ENCODE measurements at regions not wholly inside any gene's neighbourhood (a gene's known extent, or its start where the extent isn't known, plus 50 kb on each side); places are given as distances from the start of the nearest gene placed in this dataset.
A peak's percentile ranks its signal among the peaks of the same experiment; 100 is the strongest.

DNA sequence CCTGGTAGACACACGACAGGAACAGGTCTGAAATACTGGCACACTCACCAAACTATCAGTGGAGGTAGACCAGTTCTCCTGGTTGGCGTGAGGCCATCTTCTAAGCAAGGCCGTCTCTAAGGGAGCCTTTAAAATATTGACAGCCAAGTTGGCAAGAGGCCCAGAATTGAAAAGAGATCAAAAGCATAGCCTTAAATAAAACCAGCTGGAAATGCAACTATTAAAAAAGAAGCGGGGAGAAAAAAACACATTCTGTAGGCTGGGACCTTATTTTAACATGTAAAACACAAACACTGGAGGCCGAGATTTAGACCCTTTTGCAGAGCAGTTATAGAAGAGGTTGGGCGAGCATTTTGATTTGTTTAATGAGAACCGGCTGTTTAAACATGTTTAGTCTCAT lies 233.0 kb upstream of the CLNK start:
- WGBS, result 92% methylated on average over 7 of the region's 7 CpGs
- no peaks in the 10 kb centered on the region for H3K27me3 ChIP-seq (ENCODE audit: control insufficient read depth in 2 of 2, insufficient read depth in 1 of 2, low read length in 1 of 2)
- H3K27ac ChIP-seq (ENCODE audit: low read depth in 1 of 2, low read length in 1 of 2), result no peak overlapping the region
- H3K4me3 ChIP-seq (ENCODE audit: low read length in 2 of 2), result no peak overlapping the region
- H3K4me1 ChIP-seq (ENCODE audit: control insufficient read depth in 2 of 2, insufficient read depth in 2 of 2, low read length in 2 of 2), result peaks cover 0 to 2% of the 10 kb centered on the region in 2 donors
- no peaks in the 10 kb centered on the region for H3K9me3 ChIP-seq (ENCODE audit: control insufficient read depth in 2 of 2, insufficient read depth in 1 of 2, low read length in 1 of 2)
- DNase-seq (ENCODE audit: low read depth in 6 of 9, low spot score in 9 of 9), result no peak
- no peaks in the 10 kb centered on the region for H3K36me3 ChIP-seq (ENCODE audit: control insufficient read depth in 2 of 2, insufficient read depth in 2 of 2, low read length in 1 of 2)

DNA sequence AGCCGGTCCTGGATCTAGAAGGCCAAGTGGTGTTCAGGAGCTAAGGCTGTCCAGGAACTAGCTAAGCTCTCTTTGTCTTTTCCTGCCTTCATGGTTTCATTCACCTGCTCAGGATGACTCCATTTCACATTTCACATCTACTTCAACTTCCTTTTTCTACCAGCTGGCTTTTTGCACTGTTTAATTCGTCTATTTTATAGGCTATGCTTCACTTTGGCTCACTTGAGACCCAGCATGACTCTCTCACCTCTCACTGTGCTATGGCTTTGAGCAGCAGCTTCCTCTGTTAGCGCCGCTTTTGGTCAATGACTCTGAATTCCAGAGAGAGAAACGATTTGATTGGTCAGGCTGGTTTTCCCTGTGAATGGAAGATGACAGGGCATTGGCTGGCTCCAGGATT lies 213.5 kb upstream of the CLNK start:
- Histone ChIP-seq H3K4me1 (ENCODE audit: control insufficient read depth in 2 of 2, insufficient read depth in 2 of 2, low read length in 2 of 2) (peaks cover 4 to 15% of the 10 kb centered on the region in 2 donors), H3K27me3 (ENCODE audit: control insufficient read depth in 2 of 2, insufficient read depth in 1 of 2, low read length in 1 of 2) (no peaks in the 10 kb centered on the region), H3K27ac (ENCODE audit: low read depth in 1 of 2, low read length in 1 of 2) (no peak overlapping the region), H3K36me3 (ENCODE audit: control insufficient read depth in 2 of 2, insufficient read depth in 2 of 2, low read length in 1 of 2) (no peaks in the 10 kb centered on the region), H3K9me3 (ENCODE audit: control insufficient read depth in 2 of 2, insufficient read depth in 1 of 2, low read length in 1 of 2) (no peaks in the 10 kb centered on the region), H3K4me3 (ENCODE audit: low read length in 2 of 2) (no peak overlapping the region)
- DNase-seq (ENCODE audit: low read depth in 6 of 9, low spot score in 9 of 9), result no peak
- 85% methylated on average over 5 of the region's 5 CpGs for WGBS

DNA sequence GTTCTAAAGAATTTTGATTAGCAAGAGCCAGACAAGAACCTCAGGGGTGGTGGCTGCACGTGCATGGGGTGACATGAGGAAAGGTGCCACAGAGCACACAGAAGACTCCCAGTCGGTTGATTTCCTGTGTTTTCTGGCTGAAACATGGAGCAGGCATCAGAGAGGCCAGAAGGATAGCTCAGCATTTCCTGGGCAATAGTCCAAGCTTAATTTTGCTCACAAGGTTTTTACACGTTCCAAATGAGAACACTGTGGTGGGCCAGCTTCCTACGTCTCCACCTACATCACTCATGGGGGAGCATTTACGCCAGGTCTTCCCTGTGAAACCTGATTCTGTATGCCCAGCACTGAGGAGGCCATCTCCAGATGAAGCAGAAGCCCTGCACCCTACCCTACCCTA lies 212.5 kb upstream of the CLNK start:
- Histone ChIP-seq H3K4me1 (ENCODE audit: control insufficient read depth in 2 of 2, insufficient read depth in 2 of 2, low read length in 2 of 2) (peaks cover 4 to 16% of the 10 kb centered on the region in 2 donors), H3K27me3 (ENCODE audit: control insufficient read depth in 2 of 2, insufficient read depth in 1 of 2, low read length in 1 of 2) (no peaks in the 10 kb centered on the region), H3K36me3 (ENCODE audit: control insufficient read depth in 2 of 2, insufficient read depth in 2 of 2, low read length in 1 of 2) (no peaks in the 10 kb centered on the region), H3K27ac (ENCODE audit: low read depth in 1 of 2, low read length in 1 of 2) (no peak overlapping the region), H3K9me3 (ENCODE audit: control insufficient read depth in 2 of 2, insufficient read depth in 1 of 2, low read length in 1 of 2) (no peaks in the 10 kb centered on the region), H3K4me3 (ENCODE audit: low read length in 2 of 2) (no peak overlapping the region)
- no peak for DNase-seq (ENCODE audit: low read depth in 6 of 9, low spot score in 9 of 9)
- 95% methylated on average over 5 of the region's 5 CpGs for WGBS

DNA sequence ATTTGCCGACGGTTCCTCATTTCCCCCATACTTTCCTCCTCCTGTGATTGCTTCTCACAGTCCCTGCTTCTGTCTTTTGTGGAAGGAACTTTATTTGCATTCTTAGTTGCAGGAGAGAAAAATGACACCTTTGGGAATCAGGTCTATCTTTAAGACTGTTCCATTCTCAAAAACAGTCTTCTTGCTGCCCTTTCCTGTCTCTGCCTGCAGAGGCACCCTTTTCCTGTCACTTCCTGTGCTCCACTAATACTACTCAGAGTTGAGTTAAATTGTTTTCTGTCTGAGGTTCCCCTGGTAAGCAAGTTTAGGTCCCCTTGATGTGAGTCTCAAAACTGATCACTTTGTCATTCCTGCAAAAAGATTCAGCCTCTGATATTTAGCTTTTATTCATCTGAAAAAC lies 208.8 kb upstream of the CLNK start:
- peaks cover 4 to 16% of the 10 kb centered on the region in 2 donors for H3K4me1 ChIP-seq (ENCODE audit: control insufficient read depth in 2 of 2, insufficient read depth in 2 of 2, low read length in 2 of 2)
- H3K27ac ChIP-seq (ENCODE audit: low read depth in 1 of 2, low read length in 1 of 2), result no peak overlapping the region
- H3K4me3 ChIP-seq (ENCODE audit: low read length in 2 of 2), result no peak overlapping the region
- 47% methylated on average over 2 of the region's 2 CpGs for WGBS
- H3K27me3 ChIP-seq (ENCODE audit: control insufficient read depth in 2 of 2, insufficient read depth in 1 of 2, low read length in 1 of 2), result no peaks in the 10 kb centered on the region
- no peaks in the 10 kb centered on the region for H3K36me3 ChIP-seq (ENCODE audit: control insufficient read depth in 2 of 2, insufficient read depth in 2 of 2, low read length in 1 of 2)
- no peaks in the 10 kb centered on the region for H3K9me3 ChIP-seq (ENCODE audit: control insufficient read depth in 2 of 2, insufficient read depth in 1 of 2, low read length in 1 of 2)
- DNase-seq (ENCODE audit: low read depth in 6 of 9, low spot score in 9 of 9), result peak in 8 of 9 donors; percentile 16 to 67 (median 24)

DNA sequence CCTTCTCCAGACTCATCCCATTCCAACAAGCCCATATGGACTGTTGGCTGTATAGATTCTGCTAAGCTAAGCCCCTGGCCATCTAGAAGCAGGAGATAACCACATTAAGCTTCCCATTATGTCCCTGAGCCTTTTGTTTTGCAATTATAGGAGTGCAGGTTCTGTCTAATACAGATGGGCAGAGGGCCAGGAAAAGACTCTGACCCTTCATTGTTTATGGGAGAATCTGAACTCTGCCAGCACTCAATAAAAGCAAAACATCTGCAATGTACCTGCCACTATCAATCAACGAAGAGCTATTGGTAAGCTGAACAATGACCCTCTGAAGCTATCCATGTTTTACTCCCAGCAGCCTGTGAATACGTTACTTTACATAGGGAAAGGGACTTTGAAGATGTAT lies 207.3 kb upstream of the CLNK start:
- H3K4me1 ChIP-seq (ENCODE audit: control insufficient read depth in 2 of 2, insufficient read depth in 2 of 2, low read length in 2 of 2), result peaks cover 4 to 16% of the 10 kb centered on the region in 2 donors
- no peak for DNase-seq (ENCODE audit: low read depth in 6 of 9, low spot score in 9 of 9)
- H3K27ac ChIP-seq (ENCODE audit: low read depth in 1 of 2, low read length in 1 of 2), result no peak overlapping the region
- no peak overlapping the region for H3K4me3 ChIP-seq (ENCODE audit: low read length in 2 of 2)
- no peaks in the 10 kb centered on the region for H3K9me3 ChIP-seq (ENCODE audit: control insufficient read depth in 2 of 2, insufficient read depth in 1 of 2, low read length in 1 of 2)
- no peaks in the 10 kb centered on the region for H3K36me3 ChIP-seq (ENCODE audit: control insufficient read depth in 2 of 2, insufficient read depth in 2 of 2, low read length in 1 of 2)
- H3K27me3 ChIP-seq (ENCODE audit: control insufficient read depth in 2 of 2, insufficient read depth in 1 of 2, low read length in 1 of 2), result no peaks in the 10 kb centered on the region
- 69% methylated on average over 2 of the region's 2 CpGs for WGBS

DNA sequence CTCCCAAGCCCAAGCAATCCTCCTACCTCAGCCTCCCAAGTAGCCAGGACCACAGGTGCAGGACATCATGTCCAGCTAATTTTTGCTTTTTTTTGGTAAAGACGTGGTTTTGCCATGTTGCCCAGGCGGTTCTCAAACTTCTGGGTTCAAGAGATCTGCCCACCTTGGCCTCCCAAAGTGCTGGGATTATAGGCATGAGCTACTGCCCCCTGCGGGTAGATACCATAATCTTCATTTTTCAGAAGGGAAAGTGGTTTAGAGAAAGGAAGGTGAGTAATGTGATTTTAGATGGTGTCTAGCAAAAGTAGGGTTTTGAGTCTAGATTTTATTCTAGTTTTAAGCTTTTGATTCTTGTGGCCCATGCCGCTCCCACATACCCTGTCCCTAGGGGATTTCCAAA lies 205.3 kb upstream of the CLNK start:
- no peaks in the 10 kb centered on the region for H3K36me3 ChIP-seq (ENCODE audit: control insufficient read depth in 2 of 2, insufficient read depth in 2 of 2, low read length in 1 of 2)
- H3K9me3 ChIP-seq (ENCODE audit: control insufficient read depth in 2 of 2, insufficient read depth in 1 of 2, low read length in 1 of 2), result no peaks in the 10 kb centered on the region
- DNase-seq (ENCODE audit: low read depth in 6 of 9, low spot score in 9 of 9), result no peak
- peaks cover 0 to 9% of the 10 kb centered on the region in 2 donors for H3K4me1 ChIP-seq (ENCODE audit: control insufficient read depth in 2 of 2, insufficient read depth in 2 of 2, low read length in 2 of 2)
- no peak overlapping the region for H3K27ac ChIP-seq (ENCODE audit: low read depth in 1 of 2, low read length in 1 of 2)
- H3K4me3 ChIP-seq (ENCODE audit: low read length in 2 of 2), result no peak overlapping the region
- 97% methylated on average over 4 of the region's 4 CpGs for WGBS
- H3K27me3 ChIP-seq (ENCODE audit: control insufficient read depth in 2 of 2, insufficient read depth in 1 of 2, low read length in 1 of 2), result no peaks in the 10 kb centered on the region

DNA sequence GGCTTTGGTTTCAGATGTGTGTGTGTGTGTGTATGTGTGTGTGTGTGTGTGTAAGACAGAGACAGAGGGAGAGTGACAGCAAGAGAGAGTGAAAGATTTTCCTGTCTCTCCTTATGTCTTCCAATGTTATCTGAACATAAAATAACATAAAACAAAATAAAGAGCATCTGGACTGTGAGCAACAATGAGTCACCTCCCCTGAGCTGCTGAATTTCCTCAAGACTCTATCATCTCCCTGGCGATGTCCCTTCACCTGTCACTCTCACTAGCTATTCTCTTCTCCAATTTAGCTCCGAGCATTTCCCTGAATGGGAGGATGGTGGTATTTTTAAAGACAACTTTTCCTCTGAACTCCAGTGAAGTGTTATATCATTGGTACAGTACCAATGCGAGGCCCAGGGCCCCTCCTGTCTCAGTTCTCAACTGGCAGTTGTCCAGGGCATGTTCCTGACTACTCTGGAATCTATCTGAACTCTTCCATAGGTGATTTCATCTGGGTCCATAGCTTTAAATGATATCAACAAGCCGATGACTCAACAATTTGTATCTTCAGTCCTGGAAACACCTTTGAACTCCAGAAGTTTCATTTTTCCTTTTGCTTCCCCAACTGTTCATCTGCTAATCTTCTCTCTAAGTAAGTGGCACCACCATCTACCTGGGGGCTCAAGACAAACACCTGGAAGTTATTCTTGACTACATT lies 195.0 kb upstream of the CLNK start:
- Histone ChIP-seq H3K36me3 (ENCODE audit: control insufficient read depth in 2 of 2, insufficient read depth in 2 of 2, low read length in 1 of 2) (no peaks in the 10 kb centered on the region), H3K4me1 (ENCODE audit: control insufficient read depth in 2 of 2, insufficient read depth in 2 of 2, low read length in 2 of 2) (no peaks in the 10 kb centered on the region), H3K9me3 (ENCODE audit: control insufficient read depth in 2 of 2, insufficient read depth in 1 of 2, low read length in 1 of 2) (no peaks in the 10 kb centered on the region), H3K27ac (ENCODE audit: low read depth in 1 of 2, low read length in 1 of 2) (no peak overlapping the region), H3K27me3 (ENCODE audit: control insufficient read depth in 2 of 2, insufficient read depth in 1 of 2, low read length in 1 of 2) (no peaks in the 10 kb centered on the region), H3K4me3 (ENCODE audit: low read length in 2 of 2) (no peak overlapping the region)
- WGBS, result 95% methylated on average over 4 of the region's 4 CpGs
- no peak for DNase-seq (ENCODE audit: low read depth in 6 of 9, low spot score in 9 of 9)

DNA sequence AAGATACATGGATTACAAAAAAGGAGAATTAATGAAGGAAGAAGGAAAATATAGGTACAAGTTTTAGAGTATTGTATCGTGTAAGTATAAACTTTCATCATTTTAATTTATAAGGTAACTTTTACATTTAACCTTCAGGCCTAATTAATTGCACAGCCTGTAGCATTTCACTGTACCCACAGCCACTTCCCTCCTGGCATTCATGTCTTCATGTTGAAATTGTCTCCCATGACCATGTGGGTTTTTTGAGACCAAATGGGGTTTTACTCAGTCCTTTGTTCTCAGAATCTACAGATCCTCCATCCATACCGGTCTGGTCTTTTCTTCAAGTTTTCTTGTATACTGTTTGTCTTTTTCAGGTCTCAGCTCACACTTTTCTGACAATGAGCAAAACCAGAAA lies 194.3 kb upstream of the CLNK start:
- no peaks in the 10 kb centered on the region for H3K36me3 ChIP-seq (ENCODE audit: control insufficient read depth in 2 of 2, insufficient read depth in 2 of 2, low read length in 1 of 2)
- H3K27me3 ChIP-seq (ENCODE audit: control insufficient read depth in 2 of 2, insufficient read depth in 1 of 2, low read length in 1 of 2), result no peaks in the 10 kb centered on the region
- H3K27ac ChIP-seq (ENCODE audit: low read depth in 1 of 2, low read length in 1 of 2), result no peak overlapping the region
- no peaks in the 10 kb centered on the region for H3K9me3 ChIP-seq (ENCODE audit: control insufficient read depth in 2 of 2, insufficient read depth in 1 of 2, low read length in 1 of 2)
- WGBS, result 98% methylated on average over 2 of the region's 2 CpGs
- H3K4me3 ChIP-seq (ENCODE audit: low read length in 2 of 2), result no peak overlapping the region
- no peaks in the 10 kb centered on the region for H3K4me1 ChIP-seq (ENCODE audit: control insufficient read depth in 2 of 2, insufficient read depth in 2 of 2, low read length in 2 of 2)
- DNase-seq (ENCODE audit: low read depth in 6 of 9, low spot score in 9 of 9), result no peak

DNA sequence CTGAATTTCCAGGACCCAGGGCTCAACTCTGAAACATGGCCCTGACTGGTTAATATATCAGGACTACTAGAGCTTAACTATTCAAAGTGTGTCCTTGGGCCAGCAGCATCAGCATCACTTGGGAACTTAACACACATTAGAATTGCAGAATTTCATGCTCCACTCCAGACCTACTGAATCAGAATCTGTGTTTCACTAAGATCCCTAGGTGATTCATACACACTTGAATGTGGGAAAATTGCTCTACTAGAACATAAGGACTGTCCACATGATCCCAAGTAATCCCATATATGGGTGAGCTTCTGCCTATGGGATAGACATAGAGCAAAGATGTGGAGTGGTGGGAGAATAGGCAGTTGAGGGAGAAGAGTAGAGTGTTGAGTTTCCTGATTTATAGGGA lies 192.5 kb upstream of the CLNK start:
- Histone ChIP-seq H3K27ac (ENCODE audit: low read depth in 1 of 2, low read length in 1 of 2) (no peak overlapping the region), H3K4me1 (ENCODE audit: control insufficient read depth in 2 of 2, insufficient read depth in 2 of 2, low read length in 2 of 2) (peaks cover 0 to 3% of the 10 kb centered on the region in 2 donors), H3K9me3 (ENCODE audit: control insufficient read depth in 2 of 2, insufficient read depth in 1 of 2, low read length in 1 of 2) (no peaks in the 10 kb centered on the region), H3K27me3 (ENCODE audit: control insufficient read depth in 2 of 2, insufficient read depth in 1 of 2, low read length in 1 of 2) (no peaks in the 10 kb centered on the region), H3K36me3 (ENCODE audit: control insufficient read depth in 2 of 2, insufficient read depth in 2 of 2, low read length in 1 of 2) (no peaks in the 10 kb centered on the region), H3K4me3 (ENCODE audit: low read length in 2 of 2) (no peak overlapping the region)
- no peak for DNase-seq (ENCODE audit: low read depth in 6 of 9, low spot score in 9 of 9)

Measured in thymus (tissue), 11 donors.